ENCODE measurements at regions not wholly inside any gene's neighbourhood (a gene's known extent, or its start where the extent isn't known, plus 50 kb on each side); places are given as distances from the start of the nearest gene placed in this dataset.
"Not testable (repeated sequence)": the region's sequence is repeated elsewhere in the genome, so short reads cannot be mapped to it uniquely, and the experiment has no call there.

- no peak for DNase-seq
Measured at GRCh38 chr1:228870041-228870713, 134.9 kb downstream of the RHOU start.

- DNase-seq, result no peak
Measured at GRCh38 chr1:228871314-228872061, 136.2 kb downstream of the RHOU start.

GRCh38 chr1:228872080-228872479, 136.8 kb downstream of the RHOU start:
- no peak for DNase-seq

- DNase-seq, result no peak
Measured at GRCh38 chr1:228873709-228874108, 138.4 kb downstream of the RHOU start.

- no peak for DNase-seq
Measured at GRCh38 chr1:228875741-228876140, 140.5 kb downstream of the RHOU start.

GRCh38 chr1:228876187-228876586, 140.9 kb downstream of the RHOU start:
- no peak for DNase-seq

- DNase-seq, result no peak
Measured at GRCh38 chr1:228879164-228879563, 143.9 kb downstream of the RHOU start.

- DNase-seq, result no peak
Measured at GRCh38 chr1:228882041-228882770, 146.9 kb downstream of the RHOU start.

- no peak for DNase-seq
Measured at GRCh38 chr1:228882771-228883450, 147.6 kb downstream of the RHOU start.

GRCh38 chr1:228883535-228883934, 148.3 kb downstream of the RHOU start:
- DNase-seq, result no peak

GRCh38 chr1:228884196-228884595, 148.9 kb downstream of the RHOU start:
- DNase-seq, result no peak

GRCh38 chr1:228884615-228885566, 149.6 kb downstream of the RHOU start:
- DNase-seq, result no peak

- no peak for DNase-seq
Measured at GRCh38 chr1:228885845-228886244, 150.6 kb downstream of the RHOU start.

GRCh38 chr1:228887101-228887500, 151.8 kb downstream of the RHOU start:
- DNase-seq, result no peak

GRCh38 chr1:228887960-228888359, 152.7 kb downstream of the RHOU start:
- no peak for DNase-seq

- DNase-seq, result no peak
Measured at GRCh38 chr1:228889289-228889688, 154.0 kb downstream of the RHOU start.

- no peak for DNase-seq
Measured at GRCh38 chr1:228891272-228892034, 156.2 kb downstream of the RHOU start.

- DNase-seq, result not testable (repeated sequence)
Measured at GRCh38 chr1:228892200-228892599, 156.9 kb downstream of the RHOU start.

- no peak for DNase-seq
Measured at GRCh38 chr1:228894442-228894989, 159.2 kb downstream of the RHOU start.

GRCh38 chr1:228897901-228898300, 162.6 kb downstream of the RHOU start:
- DNase-seq, result no peak

- peak; percentile 78 for DNase-seq
Measured at GRCh38 chr1:228898582-228898992, 163.3 kb downstream of the RHOU start.
